Right hindlimb (tissue), 1 donor: ENCODE measurements at regions not wholly inside any gene's neighbourhood (a gene's known extent, or its start where the extent isn't known, plus 50 kb on each side); places are given as distances from the start of the nearest gene placed in this dataset.

Experiments used
- DNase-seq: peaks from one replicate; pipeline ENCODE4 v3.0.0-alpha.2; 2018

GRCh38 chrY:7968293-7968692, 1056.7 kb upstream of the AMELY start:
- DNase-seq, result no peak

GRCh38 chrY:7966916-7967315, 1055.4 kb upstream of the AMELY start:
- DNase-seq, result no peak

GRCh38 chrY:7963393-7963792, 1051.8 kb upstream of the AMELY start:
- DNase-seq, result no peak

GRCh38 chrY:7962350-7962749, 1050.8 kb upstream of the AMELY start:
- DNase-seq, result no peak

- no peak for DNase-seq
These were observed 1050.3 kb upstream of the AMELY start for GRCh38 chrY:7961811-7962210.

- no peak for DNase-seq
These were observed 1046.2 kb upstream of the AMELY start for GRCh38 chrY:7957773-7958172.

GRCh38 chrY:7951187-7951852, 1039.8 kb upstream of the AMELY start:
- no peak for DNase-seq

- no peak for DNase-seq
These were observed 1032.6 kb upstream of the AMELY start for GRCh38 chrY:7944135-7944534.

- peak; percentile 13 for DNase-seq
These were observed 1031.2 kb upstream of the AMELY start for GRCh38 chrY:7942711-7943110.

GRCh38 chrY:7941856-7942255, 1030.3 kb upstream of the AMELY start:
- DNase-seq, result no peak

- DNase-seq, result no peak
These were observed 1027.6 kb upstream of the AMELY start for GRCh38 chrY:7938982-7939718.

- no peak for DNase-seq
These were observed 1025.3 kb upstream of the AMELY start for GRCh38 chrY:7936831-7937230.

GRCh38 chrY:7936046-7936445, 1024.5 kb upstream of the AMELY start:
- DNase-seq, result peak; percentile 12

- no peak for DNase-seq
These were observed 1024.1 kb upstream of the AMELY start for GRCh38 chrY:7935606-7936005.

GRCh38 chrY:7932424-7932823, 1020.9 kb upstream of the AMELY start:
- no peak for DNase-seq

- DNase-seq, result no peak
These were observed 1018.3 kb upstream of the AMELY start for GRCh38 chrY:7929866-7930265.

- DNase-seq, result no peak
These were observed 1012.5 kb upstream of the AMELY start for GRCh38 chrY:7924059-7924458.

- DNase-seq, result no peak
These were observed 1012.0 kb upstream of the AMELY start for GRCh38 chrY:7923476-7924017.

GRCh38 chrY:7920382-7920781, 1008.8 kb upstream of the AMELY start:
- DNase-seq, result no peak

- DNase-seq, result no peak
These were observed 977.0 kb upstream of the AMELY start for GRCh38 chrY:7888506-7888905.

GRCh38 chrY:7881696-7882095, 970.1 kb upstream of the AMELY start:
- no peak for DNase-seq

- DNase-seq, result no peak
These were observed 967.7 kb upstream of the AMELY start for GRCh38 chrY:7879245-7879644.

- DNase-seq, result no peak
These were observed 967.2 kb upstream of the AMELY start for GRCh38 chrY:7878719-7879118.

GRCh38 chrY:7877458-7877857, 965.9 kb upstream of the AMELY start:
- DNase-seq, result no peak
